H1 (cell line): ENCODE measurements at regions not wholly inside any gene's neighbourhood (a gene's known extent, or its start where the extent isn't known, plus 50 kb on each side); places are given as distances from the start of the nearest gene placed in this dataset.

ENCODE experiments used
- CTCF ChIA-PET: fragments of 300-600 bp; sonication (Branson Sonifier 250); formaldehyde crosslinking; loops from one replicate; lab custom pipeline; 2021; ENCODE audit not compliant: partially characterized antibody; lab: Charles Lee
- POLR2A ChIA-PET: fragments of 300-600 bp; sonication (Branson Sonifier 250); formaldehyde crosslinking; loops from one replicate; lab custom pipeline; 2021; ENCODE audit warnings: inconsistent platforms; ENCODE audit not compliant: partially characterized antibody; lab: Charles Lee
- DNase-seq, 2 experiments: peaks; one replicate each; pipeline versions ENCODE4 v3.0.0 to v3.0.0-alpha.2; 2010 to 2022; ENCODE audit warnings: low spot score in 2 of 2, low read depth in 1 of 2, mixed read lengths in 1 of 2
- FAIRE-seq: peaks from 2 replicates; lab custom pipeline; 2011; peaks lifted over from hg19 to GRCh38; lab: Jason Lieb, UNC
- H2AFZ ChIP-seq: 2 replicates; pipeline ENCODE4 v1.8.1; 2012; ENCODE audit warnings: low read length, inconsistent platforms
- H2AK5ac ChIP-seq: 2 replicates; pipeline ENCODE4 v1.6.1; 2013; ENCODE audit warnings: low read depth, low read length
- H2BK120ac ChIP-seq: replicated peaks from 2 replicates; pipeline ENCODE3; 2013; ENCODE audit warnings: low read depth, low read length, inconsistent platforms
- H2BK12ac ChIP-seq: 2 replicates; pipeline ENCODE4 v1.6.1; 2013; ENCODE audit warnings: low read depth, low read length
- H2BK15ac ChIP-seq: 2 replicates; pipeline ENCODE4 v1.6.1; 2013; ENCODE audit warnings: low read length
- H2BK20ac ChIP-seq: 2 replicates; pipeline ENCODE4 v1.6.1; 2013; ENCODE audit warnings: low read length
- H2BK5ac ChIP-seq: 2 replicates; pipeline ENCODE4 v1.6.1; 2013; ENCODE audit warnings: low read depth, low read length
- H3K14ac ChIP-seq: 2 replicates; pipeline ENCODE4 v1.6.1; 2013; ENCODE audit warnings: inconsistent platforms; ENCODE audit not compliant: insufficient read length
- H3K18ac ChIP-seq: 2 replicates; pipeline ENCODE4 v1.6.1; 2013; ENCODE audit warnings: low read length; ENCODE audit errors: extremely low read depth
- H3K23ac ChIP-seq: 2 replicates; pipeline ENCODE4 v1.6.1; 2013; ENCODE audit warnings: inconsistent platforms; ENCODE audit not compliant: insufficient read length
- H3K23me2 ChIP-seq: 2 replicates; pipeline ENCODE4 v1.6.1; 2013; ENCODE audit warnings: low read depth, low read length
- H3K27ac ChIP-seq: 2 replicates; pipeline ENCODE4 v1.6.1; 2011; ENCODE audit warnings: low read depth, low read length, inconsistent platforms
- H3K27me3 ChIP-seq, 4 experiments: replicated peaks in 1 of 4; 1 replicate in 1 of 4; 2 replicates in 3 of 4; pipeline versions ENCODE4 v1.6.1 to v1.8.1; 2011 to 2013; ENCODE audit warnings: low read length in 3 of 4, mild to moderate bottlenecking in 3 of 4, inconsistent platforms in 2 of 4, mixed read lengths in 2 of 4, moderate library complexity in 1 of 4; ENCODE audit not compliant: control insufficient read depth in 3 of 4, insufficient read depth in 3 of 4; ENCODE audit errors: extremely low read depth in 1 of 4
- H3K36me3 ChIP-seq, 4 experiments: 2 replicates each; pipeline versions ENCODE4 v1.6.1 to v1.8.1; 2011 to 2013; ENCODE audit warnings: mild to moderate bottlenecking in 4 of 4, low read length in 3 of 4, moderate library complexity in 2 of 4, control low read depth in 1 of 4, inconsistent platforms in 1 of 4; ENCODE audit not compliant: insufficient read depth in 4 of 4, control insufficient read depth in 2 of 4
- H3K4ac ChIP-seq: replicated peaks from 2 replicates; pipeline ENCODE3; 2013; ENCODE audit warnings: low read length, low read depth, mixed read lengths, inconsistent platforms; ENCODE audit not compliant: insufficient read length
- H3K4me1 ChIP-seq, 4 experiments: replicated peaks in 1 of 4; 1 replicate in 1 of 4; 2 replicates in 3 of 4; pipeline versions ENCODE4 v1.6.1 to v1.8.1; 2011 to 2013; ENCODE audit warnings: low read length in 3 of 4, inconsistent platforms in 2 of 4, mixed read lengths in 1 of 4; ENCODE audit not compliant: insufficient read depth in 4 of 4, control insufficient read depth in 3 of 4
- H3K4me2 ChIP-seq, 2 experiments: 2 replicates each; pipeline versions ENCODE4 v1.6.1 to v1.8.1; 2011 to 2013; ENCODE audit warnings: low read depth in 2 of 2, low read length in 2 of 2, control low read depth in 1 of 2, inconsistent platforms in 1 of 2, mild to moderate bottlenecking in 1 of 2; ENCODE audit not compliant: insufficient read depth in 1 of 2
- H3K4me3 ChIP-seq, 4 experiments: fragments of 200-600, 300-600 bp in 1 of 4; sonication (generic), shearing (Covaris generic), sonication (Bioruptor Twin) in 1 of 4; 2 replicates each; pipeline versions ENCODE4 v1.5.1 to v1.8.1; 2011 to 2016; ENCODE audit warnings: low read length in 4 of 4, low read depth in 3 of 4, control low read depth in 2 of 4, inconsistent platforms in 2 of 4, mild to moderate bottlenecking in 2 of 4, mixed read lengths in 1 of 4, moderate library complexity in 1 of 4; ENCODE audit not compliant: insufficient read depth in 2 of 4; ENCODE audit errors: extremely low read depth in 1 of 4
- H3K56ac ChIP-seq: replicated peaks from 2 replicates; pipeline ENCODE3; 2013; ENCODE audit warnings: low read depth, mild to moderate bottlenecking, mixed read lengths, low read length, inconsistent platforms; ENCODE audit not compliant: insufficient read length
- H3K79me1 ChIP-seq: 2 replicates; pipeline ENCODE4 v1.6.1; 2013; ENCODE audit warnings: low read depth, low read length, control low read depth
- H3K79me2 ChIP-seq, 2 experiments: 2 replicates each; pipeline versions ENCODE4 v1.6.1 to v1.8.1; 2012 to 2013; ENCODE audit warnings: low read length in 2 of 2, mild to moderate bottlenecking in 2 of 2, inconsistent platforms in 1 of 2; ENCODE audit not compliant: insufficient read depth in 2 of 2, control insufficient read depth in 1 of 2
- H3K9ac ChIP-seq, 4 experiments: replicated peaks in 1 of 4; 1 replicate in 1 of 4; 2 replicates in 3 of 4; pipeline versions ENCODE4 v1.6.1 to v1.8.1; 2011 to 2013; ENCODE audit warnings: low read depth in 3 of 4, low read length in 3 of 4, control low read depth in 2 of 4, mild to moderate bottlenecking in 2 of 4, moderate library complexity in 2 of 4, inconsistent platforms in 1 of 4; ENCODE audit errors: extremely low read depth in 1 of 4
- H3K9me3 ChIP-seq, 2 experiments: 2 replicates each; pipeline versions ENCODE4 v1.6.1 to v1.8.1; 2012 to 2013; ENCODE audit warnings: mild to moderate bottlenecking in 2 of 2, moderate library complexity in 2 of 2, control low read depth in 1 of 2, inconsistent platforms in 1 of 2, low read depth in 1 of 2, low read length in 1 of 2, mixed read lengths in 1 of 2; ENCODE audit not compliant: insufficient read depth in 2 of 2
- H4K20me1 ChIP-seq, 2 experiments: replicated peaks in 1 of 2; 2 replicates each; pipeline versions ENCODE3 to v1.8.1; 2011 to 2013; ENCODE audit warnings: inconsistent platforms in 2 of 2, low read length in 2 of 2, mild to moderate bottlenecking in 1 of 2; ENCODE audit not compliant: insufficient read depth in 2 of 2, control insufficient read depth in 1 of 2
- H4K5ac ChIP-seq: 2 replicates; pipeline ENCODE4 v1.6.1; 2013; ENCODE audit warnings: low read length, low read depth, mixed read lengths, inconsistent platforms; ENCODE audit not compliant: insufficient read length
- H4K8ac ChIP-seq: 2 replicates; pipeline ENCODE4 v1.8.0; 2013; ENCODE audit warnings: mild to moderate bottlenecking, moderate library complexity, low read length, inconsistent platforms; ENCODE audit not compliant: insufficient read depth; ENCODE audit errors: extremely low read depth
- H4K91ac ChIP-seq: replicated peaks from 2 replicates; pipeline ENCODE3; 2013; ENCODE audit warnings: low read length, mixed read lengths, inconsistent platforms; ENCODE audit not compliant: insufficient read length
- BACH1 ChIP-seq: IDR thresholded peaks from 2 replicates; pipeline ENCODE4 v1.6.1; 2012; ENCODE audit warnings: low read length, improper control_type of control experiment
- CHD1 ChIP-seq: IDR thresholded peaks from 2 replicates; pipeline ENCODE4 v1.6.1; 2012; ENCODE audit warnings: low read depth, low read length, improper control_type of control experiment
- FOSL1 ChIP-seq: IDR thresholded peaks from 2 replicates; pipeline ENCODE4 v1.6.1; 2011; ENCODE audit warnings: mild to moderate bottlenecking, low read depth, low read length, moderate library complexity; ENCODE audit not compliant: insufficient read depth
- POLR2A ChIP-seq, 2 experiments: IDR thresholded peaks; 1 replicate in 1 of 2; 2 replicates in 1 of 2; pipeline ENCODE4 v1.6.1; 2011; ENCODE audit warnings: low read depth in 2 of 2, low read length in 2 of 2, mild to moderate bottlenecking in 2 of 2; ENCODE audit errors: control extremely low read depth in 1 of 2
- POLR2AphosphoS5 ChIP-seq: IDR thresholded peaks from 2 replicates; pipeline ENCODE4 v1.6.1; 2011; ENCODE audit warnings: low read depth, low read length
- RFX5 ChIP-seq: IDR thresholded peaks from 2 replicates; pipeline ENCODE4 v1.6.1; 2011; ENCODE audit warnings: low read depth, low read length, improper control_type of control experiment, borderline replicate concordance
- TAF1 ChIP-seq: IDR thresholded peaks from 2 replicates; pipeline ENCODE4 v1.6.1; 2011; ENCODE audit warnings: mild to moderate bottlenecking, low read depth, low read length
- WGBS, 2 experiments: shearing (Covaris generic) in 1 of 2; methylation state at CpG; one replicate each; pipeline versions ENCODE4 v1.1.6 to v1.1.7; 2013 to 2015; ENCODE audit warnings: low lambda C conversion rate in 2 of 2, mixed read lengths in 2 of 2, inconsistent platforms in 1 of 2, low coverage in 1 of 2, missing lambda C conversion rate in 1 of 2; ENCODE audit not compliant: insufficient replicate concordance in 2 of 2, insufficient coverage in 1 of 2, insufficient read length in 1 of 2; ENCODE audit errors: extremely low coverage in 1 of 2, missing lambda C conversion rate in 1 of 2; 5-methylcytosine and 5-hydroxymethylcytosine counted together

- no peak overlapping the region for H2AK5ac ChIP-seq
- H4K8ac ChIP-seq, result no peak overlapping the region
- WGBS, 2 experiments, result 88% methylated on average over 3 of the region's 3 CpGs; no CpG with 5 or more reads in 1 of the 2 experiments
- H3K36me3 ChIP-seq, result no peaks in the 10 kb centered on the region
- H3K9me3 ChIP-seq, result no peaks in the 10 kb centered on the region
- TF ChIP-seq POLR2A (IDR thresholded peaks at IDR 0.05; ENCODE audit: control extremely low read depth in 1 of 2, low read depth in 2 of 2, low read length in 2 of 2), result no peak
- TF ChIP-seq CHD1, result no peak
- no peak for TF ChIP-seq RFX5
- TF ChIP-seq BACH1, result no peak
- no peak for TF ChIP-seq FOSL1
- TF ChIP-seq TAF1, result no peak
- TF ChIP-seq POLR2AphosphoS5, result no peak
- no peak overlapping the region for H3K18ac ChIP-seq
- no peaks in the 10 kb centered on the region for H4K20me1 ChIP-seq
- no peaks in the 10 kb centered on the region for H3K23me2 ChIP-seq
- no peak overlapping the region for H3K27ac ChIP-seq
- no peak overlapping the region for H2BK120ac ChIP-seq
- H2BK15ac ChIP-seq, result no peak overlapping the region
- no peak overlapping the region for H3K4me3 ChIP-seq
- no peak overlapping the region for H2BK5ac ChIP-seq
- no peak overlapping the region for H3K9ac ChIP-seq
- H3K14ac ChIP-seq, result no peak overlapping the region
- no peaks in the 10 kb centered on the region for H3K79me1 ChIP-seq
- no peak for DNase-seq
- H3K27me3 ChIP-seq, result no peaks in the 10 kb centered on the region
- H4K91ac ChIP-seq, result no peak overlapping the region
- no peak overlapping the region for H2AFZ ChIP-seq
- no peak overlapping the region for H2BK12ac ChIP-seq
- H3K4me1 ChIP-seq, result peaks cover 0 to 3% (median 0%) of the 10 kb centered on the region in 4 experiments; a peak in 1 of 7 replicates
- ChIA-PET CTCF (no interaction called here), POLR2A (no interaction called here)
- no peaks in the 10 kb centered on the region for H3K79me2 ChIP-seq
- no peak overlapping the region for H3K4me2 ChIP-seq
- FAIRE-seq, result no peak
- H2BK20ac ChIP-seq, result no peak overlapping the region
- no peak overlapping the region for H3K56ac ChIP-seq
- H4K5ac ChIP-seq, result no peak overlapping the region
- no peak overlapping the region for H3K4ac ChIP-seq
- no peak overlapping the region for H3K23ac ChIP-seq
Measured at GRCh38 chrX:120741452-120741851, 111.6 kb upstream of the C1GALT1C1 start.
